ENCODE measurements at regions not wholly inside any gene's neighbourhood (a gene's known extent, or its start where the extent isn't known, plus 50 kb on each side); places are given as distances from the start of the nearest gene placed in this dataset.

DNA sequence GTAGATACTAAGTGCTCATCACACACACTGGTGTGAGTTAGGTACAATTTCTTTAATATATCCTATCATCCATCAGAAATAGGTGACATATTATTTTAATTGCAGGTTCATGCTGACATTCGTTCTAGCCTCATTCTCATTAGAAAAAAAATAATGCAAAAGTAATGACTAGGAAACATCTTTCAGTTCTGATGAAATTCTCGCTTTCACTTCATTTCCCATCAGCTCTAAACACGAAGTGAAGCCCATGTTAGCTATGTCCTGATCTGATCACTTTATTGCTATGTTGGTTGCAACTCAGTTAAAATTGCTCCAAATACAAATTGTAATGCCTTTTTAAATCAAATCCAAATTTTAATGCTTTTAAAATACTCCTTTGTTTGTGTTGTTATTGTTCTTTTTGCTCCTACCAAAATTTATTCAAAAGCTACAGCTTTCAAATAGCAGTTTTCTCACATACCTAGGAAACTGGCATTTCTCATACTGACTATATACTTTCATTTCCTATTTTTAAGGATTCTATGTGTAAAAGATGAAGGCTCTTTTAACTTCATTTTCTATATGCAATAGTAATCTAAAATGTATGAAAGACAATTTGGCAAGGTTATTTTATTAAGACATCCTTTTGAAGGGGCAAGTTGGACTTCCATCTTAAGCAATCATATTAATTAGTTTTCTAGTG lies 1237.8 kb upstream of the ACO1 start:
- intact Hi-C loops (cut with micrococcal nuclease; ENCODE audit: unreplicated experiment) (no loop called here), in situ Hi-C loops (cut with HindIII; ENCODE audit: extremely low pct_ligation_motif_present, low pct_unique_long_range_greater_than_20kb) (no loop called here)
- Histone ChIP-seq H3K4me3 (replicated peaks in 1 of 3; ENCODE audit: insufficient read depth in 1 of 3, low read depth in 2 of 3, low read length in 3 of 3) (no peak overlapping the region), H2AFZ (ENCODE audit: low read length) (no peak overlapping the region), H3K79me2 (ENCODE audit: insufficient read depth, low read length) (no peaks in the 10 kb centered on the region), H3K36me3 (replicated peaks in 1 of 2; ENCODE audit: control insufficient read depth in 1 of 2, insufficient read depth in 2 of 2, low read length in 2 of 2) (no peaks in the 10 kb centered on the region), H3K4me2 (ENCODE audit: low read depth, low read length) (no peak overlapping the region), H3K27ac (ENCODE audit: extremely low read length, insufficient read depth, low read length) (no peak overlapping the region), H3K9ac (ENCODE audit: insufficient read depth, low read depth, low read length) (no peak overlapping the region), H4K20me1 (ENCODE audit: insufficient read depth, low read length) (no peaks in the 10 kb centered on the region), H3K27me3 (ENCODE audit: control insufficient read depth in 1 of 2, insufficient read depth in 2 of 2, low read length in 2 of 2) (no peaks in the 10 kb centered on the region), H3K9me3 (ENCODE audit: low read length) (no peaks in the 10 kb centered on the region), H3K4me1 (ENCODE audit: insufficient read depth, low read length) (no peaks in the 10 kb centered on the region)
- FAIRE-seq = no peak
- no TSS peak for BruUV-seq (replicated peaks)
- ATAC-seq = no peak
- WGBS (ENCODE audit: low lambda C conversion rate) = 1% methylated on average over 3 of the region's 3 CpGs
- ChIA-PET CTCF (ENCODE audit: low intra/inter-chr PET ratio, low total read pairs) (no interaction called here), POLR2A (no interaction called here)
- DNase-seq (ENCODE audit: low spot score) = no peak
- TF ChIP-seq, protein P1, sequence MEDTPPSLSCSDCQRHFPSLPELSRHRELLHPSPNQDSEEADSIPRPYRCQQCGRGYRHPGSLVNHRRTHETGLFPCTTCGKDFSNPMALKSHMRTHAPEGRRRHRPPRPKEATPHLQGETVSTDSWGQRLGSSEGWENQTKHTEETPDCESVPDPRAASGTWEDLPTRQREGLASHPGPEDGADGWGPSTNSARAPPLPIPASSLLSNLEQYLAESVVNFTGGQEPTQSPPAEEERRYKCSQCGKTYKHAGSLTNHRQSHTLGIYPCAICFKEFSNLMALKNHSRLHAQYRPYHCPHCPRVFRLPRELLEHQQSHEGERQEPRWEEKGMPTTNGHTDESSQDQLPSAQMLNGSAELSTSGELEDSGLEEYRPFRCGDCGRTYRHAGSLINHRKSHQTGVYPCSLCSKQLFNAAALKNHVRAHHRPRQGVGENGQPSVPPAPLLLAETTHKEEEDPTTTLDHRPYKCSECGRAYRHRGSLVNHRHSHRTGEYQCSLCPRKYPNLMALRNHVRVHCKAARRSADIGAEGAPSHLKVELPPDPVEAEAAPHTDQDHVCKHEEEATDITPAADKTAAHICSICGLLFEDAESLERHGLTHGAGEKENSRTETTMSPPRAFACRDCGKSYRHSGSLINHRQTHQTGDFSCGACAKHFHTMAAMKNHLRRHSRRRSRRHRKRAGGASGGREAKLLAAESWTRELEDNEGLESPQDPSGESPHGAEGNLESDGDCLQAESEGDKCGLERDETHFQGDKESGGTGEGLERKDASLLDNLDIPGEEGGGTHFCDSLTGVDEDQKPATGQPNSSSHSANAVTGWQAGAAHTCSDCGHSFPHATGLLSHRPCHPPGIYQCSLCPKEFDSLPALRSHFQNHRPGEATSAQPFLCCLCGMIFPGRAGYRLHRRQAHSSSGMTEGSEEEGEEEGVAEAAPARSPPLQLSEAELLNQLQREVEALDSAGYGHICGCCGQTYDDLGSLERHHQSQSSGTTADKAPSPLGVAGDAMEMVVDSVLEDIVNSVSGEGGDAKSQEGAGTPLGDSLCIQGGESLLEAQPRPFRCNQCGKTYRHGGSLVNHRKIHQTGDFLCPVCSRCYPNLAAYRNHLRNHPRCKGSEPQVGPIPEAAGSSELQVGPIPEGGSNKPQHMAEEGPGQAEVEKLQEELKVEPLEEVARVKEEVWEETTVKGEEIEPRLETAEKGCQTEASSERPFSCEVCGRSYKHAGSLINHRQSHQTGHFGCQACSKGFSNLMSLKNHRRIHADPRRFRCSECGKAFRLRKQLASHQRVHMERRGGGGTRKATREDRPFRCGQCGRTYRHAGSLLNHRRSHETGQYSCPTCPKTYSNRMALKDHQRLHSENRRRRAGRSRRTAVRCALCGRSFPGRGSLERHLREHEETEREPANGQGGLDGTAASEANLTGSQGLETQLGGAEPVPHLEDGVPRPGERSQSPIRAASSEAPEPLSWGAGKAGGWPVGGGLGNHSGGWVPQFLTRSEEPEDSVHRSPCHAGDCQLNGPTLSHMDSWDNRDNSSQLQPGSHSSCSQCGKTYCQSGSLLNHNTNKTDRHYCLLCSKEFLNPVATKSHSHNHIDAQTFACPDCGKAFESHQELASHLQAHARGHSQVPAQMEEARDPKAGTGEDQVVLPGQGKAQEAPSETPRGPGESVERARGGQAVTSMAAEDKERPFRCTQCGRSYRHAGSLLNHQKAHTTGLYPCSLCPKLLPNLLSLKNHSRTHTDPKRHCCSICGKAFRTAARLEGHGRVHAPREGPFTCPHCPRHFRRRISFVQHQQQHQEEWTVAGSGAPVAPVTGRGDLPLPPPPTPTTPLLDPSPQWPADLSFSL (CRISPR knock-in tag; IDR thresholded peaks at IDR 0.05) = no peak
- TF ChIP-seq MYC (CRISPR knock-in tag; IDR thresholded peaks at IDR 0.05; ENCODE audit: borderline replicate concordance) (no peak), HNRNPH1 (optimal IDR thresholded peaks at IDR 0.05; ENCODE audit: low read depth, low read length) (no peak), ZNF3 (CRISPR knock-in tag; IDR thresholded peaks at IDR 0.05) (no peak), ISX (CRISPR knock-in tag; conservative IDR thresholded peaks at IDR 0.05) (no peak), FOXO1 (CRISPR knock-in tag; IDR thresholded peaks at IDR 0.05) (no peak), SOX5 (CRISPR knock-in tag; IDR thresholded peaks at IDR 0.05; ENCODE audit: borderline replicate concordance) (no peak), ZNF589 (CRISPR knock-in tag; conservative IDR thresholded peaks at IDR 0.05) (no peak), DDIT3 (CRISPR knock-in tag; IDR thresholded peaks at IDR 0.05) (no peak)
- TF ChIP-seq, protein P2, sequence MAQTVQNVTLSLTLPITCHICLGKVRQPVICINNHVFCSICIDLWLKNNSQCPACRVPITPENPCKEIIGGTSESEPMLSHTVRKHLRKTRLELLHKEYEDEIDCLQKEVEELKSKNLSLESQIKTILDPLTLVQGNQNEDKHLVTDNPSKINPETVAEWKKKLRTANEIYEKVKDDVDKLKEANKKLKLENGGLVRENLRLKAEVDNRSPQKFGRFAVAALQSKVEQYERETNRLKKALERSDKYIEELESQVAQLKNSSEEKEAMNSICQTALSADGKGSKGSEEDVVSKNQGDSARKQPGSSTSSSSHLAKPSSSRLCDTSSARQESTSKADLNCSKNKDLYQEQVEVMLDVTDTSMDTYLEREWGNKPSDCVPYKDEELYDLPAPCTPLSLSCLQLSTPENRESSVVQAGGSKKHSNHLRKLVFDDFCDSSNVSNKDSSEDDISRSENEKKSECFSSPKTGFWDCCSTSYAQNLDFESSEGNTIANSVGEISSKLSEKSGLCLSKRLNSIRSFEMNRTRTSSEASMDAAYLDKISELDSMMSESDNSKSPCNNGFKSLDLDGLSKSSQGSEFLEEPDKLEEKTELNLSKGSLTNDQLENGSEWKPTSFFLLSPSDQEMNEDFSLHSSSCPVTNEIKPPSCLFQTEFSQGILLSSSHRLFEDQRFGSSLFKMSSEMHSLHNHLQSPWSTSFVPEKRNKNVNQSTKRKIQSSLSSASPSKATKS (CRISPR knock-in tag; IDR thresholded peaks at IDR 0.05) = no peak
- TF ChIP-seq, protein P3, sequence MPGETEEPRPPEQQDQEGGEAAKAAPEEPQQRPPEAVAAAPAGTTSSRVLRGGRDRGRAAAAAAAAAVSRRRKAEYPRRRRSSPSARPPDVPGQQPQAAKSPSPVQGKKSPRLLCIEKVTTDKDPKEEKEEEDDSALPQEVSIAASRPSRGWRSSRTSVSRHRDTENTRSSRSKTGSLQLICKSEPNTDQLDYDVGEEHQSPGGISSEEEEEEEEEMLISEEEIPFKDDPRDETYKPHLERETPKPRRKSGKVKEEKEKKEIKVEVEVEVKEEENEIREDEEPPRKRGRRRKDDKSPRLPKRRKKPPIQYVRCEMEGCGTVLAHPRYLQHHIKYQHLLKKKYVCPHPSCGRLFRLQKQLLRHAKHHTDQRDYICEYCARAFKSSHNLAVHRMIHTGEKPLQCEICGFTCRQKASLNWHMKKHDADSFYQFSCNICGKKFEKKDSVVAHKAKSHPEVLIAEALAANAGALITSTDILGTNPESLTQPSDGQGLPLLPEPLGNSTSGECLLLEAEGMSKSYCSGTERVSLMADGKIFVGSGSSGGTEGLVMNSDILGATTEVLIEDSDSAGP (CRISPR knock-in tag; IDR thresholded peaks at IDR 0.05; ENCODE audit: borderline replicate concordance) = no peak
